Astrocyte (in vitro differentiated cells and primary cell): ENCODE measurements at regions not wholly inside any gene's neighbourhood (a gene's known extent, or its start where the extent isn't known, plus 50 kb on each side); places are given as distances from the start of the nearest gene placed in this dataset.

Experiments
- DNase-seq: peaks from one replicate; pipeline ENCODE4 v3.0.0-alpha.2; 2010; ENCODE audit warnings: low read depth
- FAIRE-seq: peaks from 2 replicates; lab custom pipeline; 2011; peaks lifted over from hg19 to GRCh38; lab: Jason Lieb, UNC
- H2AFZ ChIP-seq: 2 replicates; pipeline ENCODE4 v1.6.0; 2012; ENCODE audit warnings: low read depth, low read length, inconsistent platforms
- H3K27ac ChIP-seq: 2 replicates; pipeline ENCODE4 v1.5.1; 2011; ENCODE audit warnings: low read depth, low read length, inconsistent platforms
- H3K27me3 ChIP-seq: 2 replicates; pipeline ENCODE4 v1.6.0; 2011; ENCODE audit warnings: low read length, inconsistent platforms; ENCODE audit not compliant: insufficient read depth
- H3K36me3 ChIP-seq: 2 replicates; pipeline ENCODE4 v1.5.1; 2011; ENCODE audit warnings: low read length, inconsistent platforms; ENCODE audit not compliant: insufficient read depth
- H3K4me1 ChIP-seq: 2 replicates; pipeline ENCODE4 v1.5.1; 2011; ENCODE audit warnings: low read length, inconsistent platforms; ENCODE audit not compliant: insufficient read depth
- H3K4me2 ChIP-seq: 2 replicates; pipeline ENCODE4 v1.6.0; 2012; ENCODE audit warnings: low read length, inconsistent platforms
- H3K4me3 ChIP-seq: 2 replicates; pipeline ENCODE4 v1.5.1; 2011; ENCODE audit warnings: low read depth, mild to moderate bottlenecking, low read length, inconsistent platforms; ENCODE audit not compliant: insufficient read depth
- H3K79me2 ChIP-seq: 2 replicates; pipeline ENCODE4 v1.6.0; 2012; ENCODE audit warnings: mild to moderate bottlenecking, low read length, inconsistent platforms; ENCODE audit not compliant: insufficient read depth
- H3K9ac ChIP-seq: 2 replicates; pipeline ENCODE4 v1.6.0; 2012; ENCODE audit warnings: mild to moderate bottlenecking, low read length, inconsistent platforms
- H3K9me3 ChIP-seq: 2 replicates; pipeline ENCODE4 v1.5.1; 2012; ENCODE audit warnings: low read depth, mild to moderate bottlenecking, low read length, inconsistent platforms; ENCODE audit not compliant: insufficient read depth
- H4K20me1 ChIP-seq: 2 replicates; pipeline ENCODE4 v1.6.0; 2012; ENCODE audit warnings: low read length, inconsistent platforms; ENCODE audit not compliant: insufficient read depth
- H3K27ac Mint-ChIP-seq: one replicate; pipeline ENCODE4 v1.8.0; 2021; ENCODE audit warnings: mild to moderate bottlenecking, mixed read lengths; ENCODE audit not compliant: unreplicated experiment
- H3K27me3 Mint-ChIP-seq: one replicate; pipeline ENCODE4 v1.8.0; 2021; ENCODE audit warnings: low read depth, mixed read lengths; ENCODE audit not compliant: unreplicated experiment
- H3K36me3 Mint-ChIP-seq: one replicate; pipeline ENCODE4 v1.8.0; 2021; ENCODE audit warnings: low read depth, mixed read lengths; ENCODE audit not compliant: unreplicated experiment
- H3K4me1 Mint-ChIP-seq: one replicate; pipeline ENCODE4 v1.8.0; 2021; ENCODE audit warnings: low read depth, mixed read lengths; ENCODE audit not compliant: unreplicated experiment
- H3K4me3 Mint-ChIP-seq: one replicate; pipeline ENCODE4 v1.8.0; 2021; ENCODE audit warnings: mild to moderate bottlenecking, moderate library complexity, mixed read lengths; ENCODE audit not compliant: unreplicated experiment
- H3K9me3 Mint-ChIP-seq: one replicate; pipeline ENCODE4 v1.8.0; 2021; ENCODE audit warnings: mild to moderate bottlenecking, mixed read lengths; ENCODE audit not compliant: unreplicated experiment
- CTCF ChIP-seq: IDR thresholded peaks from 2 replicates; pipeline ENCODE4 v1.5.1; 2011; ENCODE audit warnings: low read depth, mild to moderate bottlenecking, inconsistent platforms, low read length, moderate library complexity; ENCODE audit not compliant: insufficient read depth
- EZH2 ChIP-seq: IDR thresholded peaks from 2 replicates; pipeline ENCODE4 v1.6.1; 2012; ENCODE audit warnings: mild to moderate bottlenecking, low read length, inconsistent platforms; ENCODE audit not compliant: insufficient read depth

GRCh38 chr20:58018590-58018989, 209.9 kb downstream of the ANKRD60 start:
- no peak overlapping the region for H3K4me3 ChIP-seq
- no peaks in the 10 kb centered on the region for H3K9me3 ChIP-seq
- no peak overlapping the region for H2AFZ ChIP-seq
- no peaks in the 10 kb centered on the region for H3K79me2 ChIP-seq
- H3K27me3 Mint-ChIP-seq = peaks cover 6% of the 10 kb centered on the region
- peaks cover 5% of the 10 kb centered on the region for H3K9me3 Mint-ChIP-seq
- no peak overlapping the region for H3K4me3 Mint-ChIP-seq
- no peaks in the 10 kb centered on the region for H3K36me3 ChIP-seq
- H3K4me1 ChIP-seq = peaks cover 36% of the 10 kb centered on the region
- no peaks in the 10 kb centered on the region for H3K36me3 Mint-ChIP-seq
- no peak for FAIRE-seq
- H4K20me1 ChIP-seq = no peaks in the 10 kb centered on the region
- no peak overlapping the region for H3K27ac Mint-ChIP-seq
- peak overlapping the region; percentile 52 for H3K4me2 ChIP-seq
- no peak for DNase-seq
- TF ChIP-seq EZH2 (no peak), CTCF (no peak)
- H3K27me3 ChIP-seq = no peaks in the 10 kb centered on the region
- H3K27ac ChIP-seq = peak overlapping the region; percentile 79
- H3K4me1 Mint-ChIP-seq = peaks cover 22% of the 10 kb centered on the region
- H3K9ac ChIP-seq = peak overlapping the region; percentile 60

- Histone ChIP-seq H3K79me2 (no peaks in the 10 kb centered on the region), H4K20me1 (no peaks in the 10 kb centered on the region), H3K9me3 (no peaks in the 10 kb centered on the region), H3K36me3 (no peaks in the 10 kb centered on the region), H3K4me1 (peaks cover 36% of the 10 kb centered on the region), H3K27me3 (no peaks in the 10 kb centered on the region), H3K9ac (peak overlapping the region; percentile 60), H3K4me2 (peak overlapping the region; percentile 52), H3K27ac (peak overlapping the region; percentile 79), H2AFZ (peak overlapping the region; percentile 11), H3K4me3 (peak overlapping the region; percentile 11)
- DNase-seq (no peak), FAIRE-seq (no peak)
- H3K27ac Mint-ChIP-seq = no peak overlapping the region
- peak overlapping the region; percentile 25 for H3K4me3 Mint-ChIP-seq
- TF ChIP-seq EZH2 = no peak
- no peak for TF ChIP-seq CTCF
- peaks cover 7% of the 10 kb centered on the region for H3K27me3 Mint-ChIP-seq
- H3K4me1 Mint-ChIP-seq = peaks cover 22% of the 10 kb centered on the region
- peaks cover 5% of the 10 kb centered on the region for H3K9me3 Mint-ChIP-seq
- no peaks in the 10 kb centered on the region for H3K36me3 Mint-ChIP-seq
Measured at GRCh38 chr20:58017970-58018530, 210.4 kb downstream of the ANKRD60 start.

- Mint-ChIP-seq H3K27ac (no peak overlapping the region), H3K4me1 (peaks cover 22% of the 10 kb centered on the region), H3K36me3 (no peaks in the 10 kb centered on the region), H3K9me3 (peaks cover 5% of the 10 kb centered on the region), H3K27me3 (peaks cover 5% of the 10 kb centered on the region), H3K4me3 (peak overlapping the region; percentile 25)
- H3K9me3 ChIP-seq = no peaks in the 10 kb centered on the region
- peak overlapping the region; percentile 11 for H2AFZ ChIP-seq
- peak overlapping the region; percentile 52 for H3K4me2 ChIP-seq
- peak; percentile 39 for FAIRE-seq
- TF ChIP-seq CTCF = no peak
- TF ChIP-seq EZH2 = no peak
- peaks cover 36% of the 10 kb centered on the region for H3K4me1 ChIP-seq
- H3K79me2 ChIP-seq = no peaks in the 10 kb centered on the region
- no peaks in the 10 kb centered on the region for H3K36me3 ChIP-seq
- H3K27ac ChIP-seq = peak overlapping the region; percentile 79
- H3K9ac ChIP-seq = peak overlapping the region; percentile 60
- peak overlapping the region; percentile 11 for H3K4me3 ChIP-seq
- H4K20me1 ChIP-seq = no peaks in the 10 kb centered on the region
- peak; percentile 83 for DNase-seq
- no peaks in the 10 kb centered on the region for H3K27me3 ChIP-seq
Measured at GRCh38 chr20:58017231-58017969, 211.1 kb downstream of the ANKRD60 start.
